Endodermal cell (in vitro differentiated cells): ENCODE measurements at regions not wholly inside any gene's neighbourhood (a gene's known extent, or its start where the extent isn't known, plus 50 kb on each side); places are given as distances from the start of the nearest gene placed in this dataset.

Experiments used
- DNase-seq: peaks from one replicate; pipeline ENCODE4 v3.0.0-alpha.2; 2017
- H3K27ac ChIP-seq: 2 replicates; pipeline ENCODE4 v1.5.1; 2013; ENCODE audit warnings: mild to moderate bottlenecking, low read depth, low read length, moderate library complexity
- H3K27me3 ChIP-seq: 2 replicates; pipeline ENCODE4 v1.6.1; 2013; ENCODE audit warnings: mild to moderate bottlenecking, low read length, moderate library complexity; ENCODE audit not compliant: insufficient read depth, control insufficient read depth, poor library complexity, severe bottlenecking
- H3K36me3 ChIP-seq: 2 replicates; pipeline ENCODE4 v1.7.0; 2013; ENCODE audit warnings: mild to moderate bottlenecking, low read length, moderate library complexity; ENCODE audit not compliant: control insufficient read depth, insufficient read depth
- H3K4me1 ChIP-seq: one replicate; pipeline ENCODE4 v1.7.0; 2013; ENCODE audit warnings: low read length; ENCODE audit not compliant: control insufficient read depth, insufficient read depth
- H3K4me3 ChIP-seq: 2 replicates; pipeline ENCODE4 v1.5.1; 2013; ENCODE audit warnings: mild to moderate bottlenecking, low read length, moderate library complexity
- H3K9ac ChIP-seq: 2 replicates; pipeline ENCODE4 v1.6.1; 2013; ENCODE audit warnings: mild to moderate bottlenecking, low read length, moderate library complexity; ENCODE audit not compliant: poor library complexity, severe bottlenecking; ENCODE audit errors: extremely low read depth
- H3K9me3 ChIP-seq: 2 replicates; pipeline ENCODE4 v1.6.1; 2013; ENCODE audit warnings: mild to moderate bottlenecking, low read length, moderate library complexity; ENCODE audit not compliant: control insufficient read depth
- H3K27ac Mint-ChIP-seq: 2 replicates; pipeline ENCODE4 v1.8.0; 2020; ENCODE audit warnings: mixed read lengths
- H3K27me3 Mint-ChIP-seq: 2 replicates; pipeline ENCODE4 v1.8.0; 2021; ENCODE audit warnings: mild to moderate bottlenecking, mixed read lengths; ENCODE audit not compliant: insufficient read depth
- H3K36me3 Mint-ChIP-seq: 2 replicates; pipeline ENCODE4 v1.8.0; 2020; ENCODE audit warnings: low read depth, mixed read lengths
- H3K4me1 Mint-ChIP-seq: 2 replicates; pipeline ENCODE4 v1.8.0; 2020; ENCODE audit warnings: mixed read lengths
- H3K4me3 Mint-ChIP-seq: 2 replicates; pipeline ENCODE4 v1.8.0; 2020; ENCODE audit warnings: mild to moderate bottlenecking, moderate library complexity, mixed read lengths
- H3K9me3 Mint-ChIP-seq: 2 replicates; pipeline ENCODE4 v1.8.0; 2020; ENCODE audit warnings: mild to moderate bottlenecking, mixed read lengths
- CTCF ChIP-seq: fragments of 200-600 bp; sonication (generic); conservative IDR thresholded peaks from 2 replicates; pipeline ENCODE4 v1.5.0; 2021; ENCODE audit warnings: antibody characterized with exemption, mild to moderate bottlenecking
- WGBS, 2 experiments: methylation state at CpG; one replicate each; pipeline versions ENCODE4 v1.1.5 to v1.1.7; 2013; ENCODE audit warnings: missing lambda C conversion rate in 2 of 2, mixed read lengths in 1 of 2; ENCODE audit not compliant: insufficient coverage in 1 of 2, insufficient read length in 1 of 2; 5-methylcytosine and 5-hydroxymethylcytosine counted together

DNA sequence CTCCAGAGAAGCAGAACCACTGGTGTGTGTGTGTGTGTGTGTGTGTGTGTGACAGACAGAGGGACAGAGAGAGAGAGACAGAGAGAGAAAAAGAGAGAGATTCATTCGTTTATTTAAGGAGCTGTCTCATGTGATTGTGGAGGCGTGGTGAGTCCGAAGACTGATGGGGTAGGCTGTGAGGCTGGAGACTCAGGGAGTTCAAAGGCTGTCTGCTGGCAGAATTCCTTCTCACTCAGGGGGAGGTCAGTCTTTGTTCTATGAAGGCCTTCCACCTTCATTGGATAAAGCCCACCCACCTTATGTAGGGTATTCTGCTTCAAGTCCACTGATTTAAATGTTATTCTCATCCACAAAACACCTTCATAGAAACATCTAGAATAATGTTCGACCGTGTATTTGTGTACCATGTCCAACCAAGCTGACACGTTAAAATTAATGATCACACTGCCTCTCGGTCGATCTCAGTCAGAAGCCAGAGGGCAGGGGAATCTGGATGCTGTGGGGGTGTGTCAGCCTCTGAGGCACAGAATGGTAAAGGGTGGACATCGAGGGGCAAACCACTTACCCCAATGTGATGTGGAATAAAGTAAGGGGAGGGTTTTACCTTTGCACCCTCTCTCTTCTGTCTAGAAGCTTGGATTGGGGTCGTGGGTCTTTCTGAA, 275.6 kb downstream of the SLC4A3 start:
- H3K9ac ChIP-seq: no peak overlapping the region
- WGBS, 2 experiments: 67 to 87% methylated on average over 4 to 10 of the region's 10 CpGs
- H3K4me1 ChIP-seq: peaks cover 5% of the 10 kb centered on the region
- H3K36me3 ChIP-seq: no peaks in the 10 kb centered on the region
- Mint-ChIP-seq H3K27me3 (peaks cover 14% of the 10 kb centered on the region), H3K4me3 (peak overlapping the region; percentile 13), H3K9me3 (no peaks in the 10 kb centered on the region), H3K4me1 (peaks cover 23% of the 10 kb centered on the region), H3K27ac (peak overlapping the region; percentile 74), H3K36me3 (no peaks in the 10 kb centered on the region)
- H3K27me3 ChIP-seq: peaks cover 7% of the 10 kb centered on the region
- H3K9me3 ChIP-seq: peaks cover 11% of the 10 kb centered on the region
- H3K4me3 ChIP-seq: no peak overlapping the region
- peak; percentile 77 for DNase-seq
- no peak for TF ChIP-seq CTCF
- no peak overlapping the region for H3K27ac ChIP-seq

- peaks cover 33% of the 10 kb centered on the region for H3K27me3 Mint-ChIP-seq
- H3K4me1 ChIP-seq: peaks cover 5% of the 10 kb centered on the region
- no peaks in the 10 kb centered on the region for H3K36me3 ChIP-seq
- no peaks in the 10 kb centered on the region for H3K9me3 Mint-ChIP-seq
- TF ChIP-seq CTCF: no peak
- H3K4me1 Mint-ChIP-seq: peaks cover 23% of the 10 kb centered on the region
- DNase-seq: no peak
- no peak overlapping the region for H3K9ac ChIP-seq
- no peaks in the 10 kb centered on the region for H3K9me3 ChIP-seq
- H3K4me3 Mint-ChIP-seq: no peak overlapping the region
- no peaks in the 10 kb centered on the region for H3K36me3 Mint-ChIP-seq
- WGBS, 2 experiments: 91 to 96% methylated on average over 2 of the region's 2 CpGs
- no peak overlapping the region for H3K27ac Mint-ChIP-seq
- no peak overlapping the region for H3K4me3 ChIP-seq
- H3K27me3 ChIP-seq: peaks cover 24% of the 10 kb centered on the region
- H3K27ac ChIP-seq: no peak overlapping the region
Observed at GRCh38 chr2:219905640-219906039, 278.2 kb downstream of the SLC4A3 start.

DNA sequence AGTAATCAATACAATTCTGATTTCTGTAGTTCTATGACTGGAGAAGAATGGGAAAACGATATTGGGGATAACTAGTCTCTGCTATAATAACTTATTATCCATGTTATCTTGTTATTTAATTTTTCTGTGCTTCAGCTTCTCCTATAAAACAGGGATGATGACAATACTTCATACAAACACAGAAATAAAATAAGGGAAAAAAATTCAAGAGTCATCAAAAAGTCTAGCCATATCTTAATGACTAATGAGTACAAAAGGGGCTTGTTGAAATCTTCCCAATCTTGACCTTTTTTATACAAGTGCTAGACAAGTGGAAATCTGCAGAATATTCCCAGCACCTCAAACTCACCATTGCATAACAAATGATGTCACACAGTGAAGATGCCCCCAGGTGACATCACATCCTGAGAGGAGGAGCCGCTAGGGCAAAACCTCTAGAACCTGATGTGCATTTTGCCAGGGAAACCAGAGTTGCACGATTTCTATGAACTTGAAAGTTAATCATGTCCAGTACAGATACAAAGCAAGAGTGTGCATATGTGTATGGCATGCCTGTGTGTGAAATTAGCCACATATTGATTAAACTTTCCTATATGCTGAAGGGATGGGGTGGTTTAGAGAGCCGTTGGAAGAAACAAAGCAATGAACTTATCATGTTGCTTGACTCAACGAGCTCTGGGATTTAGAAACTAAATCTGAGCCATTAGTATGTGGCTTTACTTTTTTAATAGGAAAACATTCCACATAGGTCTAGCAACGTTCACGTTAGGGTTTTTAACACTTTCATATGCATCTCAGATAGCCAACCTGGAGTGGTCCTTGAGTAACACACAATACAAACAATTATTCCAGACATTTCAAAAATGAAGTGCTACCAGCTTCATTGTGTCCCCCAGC, 278.9 kb downstream of the SLC4A3 start:
- Mint-ChIP-seq H3K27ac (no peak overlapping the region), H3K9me3 (no peaks in the 10 kb centered on the region), H3K36me3 (no peaks in the 10 kb centered on the region), H3K4me3 (no peak overlapping the region), H3K4me1 (peaks cover 21% of the 10 kb centered on the region), H3K27me3 (peaks cover 38% of the 10 kb centered on the region)
- H3K27ac ChIP-seq: no peak overlapping the region
- H3K4me1 ChIP-seq: peaks cover 5% of the 10 kb centered on the region
- H3K9me3 ChIP-seq: no peaks in the 10 kb centered on the region
- peaks cover 28% of the 10 kb centered on the region for H3K27me3 ChIP-seq
- TF ChIP-seq CTCF: no peak
- no peak overlapping the region for H3K9ac ChIP-seq
- H3K4me3 ChIP-seq: no peak overlapping the region
- 88 to 94% methylated on average over 5 to 6 of the region's 7 CpGs for WGBS, 2 experiments
- H3K36me3 ChIP-seq: no peaks in the 10 kb centered on the region
- DNase-seq: no peak
